Medulla oblongata (tissue), 1 donor: ENCODE measurements at regions not wholly inside any gene's neighbourhood (a gene's known extent, or its start where the extent isn't known, plus 50 kb on each side); places are given as distances from the start of the nearest gene placed in this dataset.
A peak's percentile ranks its signal among the peaks of the same experiment; 100 is the strongest.

Experiments
- DNase-seq: peaks from one replicate; pipeline ENCODE4 v3.0.0-alpha.2; 2015; ENCODE audit errors: extremely low spot score

GRCh38 chr13:107339209-107339608 lies 771.3 kb upstream of the ARGLU1 start:
- DNase-seq, result no peak

- DNase-seq, result no peak
Measured at GRCh38 chr13:107332188-107332587, 764.3 kb upstream of the ARGLU1 start.

- no peak for DNase-seq
Measured at GRCh38 chr13:107331359-107331758, 763.4 kb upstream of the ARGLU1 start.

GRCh38 chr13:107330484-107330883 lies 762.5 kb upstream of the ARGLU1 start:
- DNase-seq, result no peak

- DNase-seq, result no peak
Measured at GRCh38 chr13:107329991-107330390, 762.1 kb upstream of the ARGLU1 start.

GRCh38 chr13:107324416-107325204 lies 756.7 kb upstream of the ARGLU1 start:
- no peak for DNase-seq

GRCh38 chr13:107322228-107322627 lies 754.3 kb upstream of the ARGLU1 start:
- no peak for DNase-seq

GRCh38 chr13:107305178-107305577 lies 737.2 kb upstream of the ARGLU1 start:
- DNase-seq, result no peak

GRCh38 chr13:107301724-107302374 lies 733.9 kb upstream of the ARGLU1 start:
- no peak for DNase-seq

GRCh38 chr13:107299717-107300116 lies 731.8 kb upstream of the ARGLU1 start:
- no peak for DNase-seq

- no peak for DNase-seq
Measured at GRCh38 chr13:107296804-107297203, 728.9 kb upstream of the ARGLU1 start.

GRCh38 chr13:107295416-107296140 lies 727.6 kb upstream of the ARGLU1 start:
- DNase-seq, result no peak

GRCh38 chr13:107293924-107294323 lies 726.0 kb upstream of the ARGLU1 start:
- DNase-seq, result no peak

GRCh38 chr13:107291875-107292274 lies 723.9 kb upstream of the ARGLU1 start:
- DNase-seq, result no peak

GRCh38 chr13:107289540-107289939 lies 721.6 kb upstream of the ARGLU1 start:
- no peak for DNase-seq

- DNase-seq, result no peak
Measured at GRCh38 chr13:107284173-107284572, 716.2 kb upstream of the ARGLU1 start.

GRCh38 chr13:107277911-107278310 lies 710.0 kb upstream of the ARGLU1 start:
- no peak for DNase-seq

- DNase-seq, result no peak
Measured at GRCh38 chr13:107276936-107277335, 709.0 kb upstream of the ARGLU1 start.

GRCh38 chr13:107275945-107276614 lies 708.1 kb upstream of the ARGLU1 start:
- no peak for DNase-seq

GRCh38 chr13:107275312-107275711 lies 707.4 kb upstream of the ARGLU1 start:
- no peak for DNase-seq

GRCh38 chr13:107271227-107271626 lies 703.3 kb upstream of the ARGLU1 start:
- DNase-seq, result peak; percentile 42

GRCh38 chr13:107266657-107267056 lies 698.7 kb upstream of the ARGLU1 start:
- DNase-seq, result no peak
